ENCODE measurements at regions not wholly inside any gene's neighbourhood (a gene's known extent, or its start where the extent isn't known, plus 50 kb on each side); places are given as distances from the start of the nearest gene placed in this dataset.
"Not testable (repeated sequence)": the region's sequence is repeated elsewhere in the genome, so short reads cannot be mapped to it uniquely, and the experiment has no call there.

DNA sequence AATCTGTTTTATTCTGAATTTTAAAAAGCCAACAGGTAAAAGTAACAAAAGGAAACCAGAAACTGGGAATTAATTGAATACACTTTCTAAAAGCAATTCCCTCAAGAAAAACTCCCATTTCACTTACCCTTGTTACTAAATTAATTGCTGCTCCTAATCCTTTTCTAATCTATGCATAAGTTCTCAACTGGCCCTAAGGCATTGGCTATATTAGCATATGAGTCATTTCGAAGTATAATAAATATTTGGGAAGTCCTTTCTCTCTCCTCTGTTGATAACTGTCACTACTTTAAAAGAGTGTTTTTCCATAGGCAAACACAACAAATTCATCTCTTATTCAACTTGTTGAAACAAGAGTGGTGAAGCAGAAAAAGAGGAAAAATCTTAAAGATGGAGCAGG, 486.5 kb upstream of the HTR2C start:
- no peak overlapping the region for H3K4me3 ChIP-seq (ENCODE audit: low read depth, low read length)
- no peak overlapping the region for H2AFZ ChIP-seq (ENCODE audit: low read length, unreplicated experiment)
- no peak overlapping the region for H3K27ac ChIP-seq (ENCODE audit: low read depth, low read length)
- H3K4me1 ChIP-seq (ENCODE audit: control insufficient read depth, insufficient read depth, low read length, unreplicated experiment): no peaks in the 10 kb centered on the region
- no peaks in the 10 kb centered on the region for H3K79me2 ChIP-seq (ENCODE audit: control insufficient read depth, insufficient read depth, low read length, unreplicated experiment)
- H3K27me3 ChIP-seq (ENCODE audit: insufficient read depth, low read length): no peaks in the 10 kb centered on the region
- no peaks in the 10 kb centered on the region for H3K36me3 ChIP-seq (ENCODE audit: insufficient read depth, low read length)

- H3K27me3 ChIP-seq (ENCODE audit: insufficient read depth, low read length): no peaks in the 10 kb centered on the region
- H3K36me3 ChIP-seq (ENCODE audit: insufficient read depth, low read length): no peaks in the 10 kb centered on the region
- H3K27ac ChIP-seq (ENCODE audit: low read depth, low read length): no peak overlapping the region
- no peaks in the 10 kb centered on the region for H3K79me2 ChIP-seq (ENCODE audit: control insufficient read depth, insufficient read depth, low read length, unreplicated experiment)
- H3K4me3 ChIP-seq (ENCODE audit: low read depth, low read length): no peak overlapping the region
- no peak overlapping the region for H2AFZ ChIP-seq (ENCODE audit: low read length, unreplicated experiment)
- H3K4me1 ChIP-seq (ENCODE audit: control insufficient read depth, insufficient read depth, low read length, unreplicated experiment): no peaks in the 10 kb centered on the region
These were observed 488.1 kb upstream of the HTR2C start for GRCh38 chrX:114095789-114096188.

DNA sequence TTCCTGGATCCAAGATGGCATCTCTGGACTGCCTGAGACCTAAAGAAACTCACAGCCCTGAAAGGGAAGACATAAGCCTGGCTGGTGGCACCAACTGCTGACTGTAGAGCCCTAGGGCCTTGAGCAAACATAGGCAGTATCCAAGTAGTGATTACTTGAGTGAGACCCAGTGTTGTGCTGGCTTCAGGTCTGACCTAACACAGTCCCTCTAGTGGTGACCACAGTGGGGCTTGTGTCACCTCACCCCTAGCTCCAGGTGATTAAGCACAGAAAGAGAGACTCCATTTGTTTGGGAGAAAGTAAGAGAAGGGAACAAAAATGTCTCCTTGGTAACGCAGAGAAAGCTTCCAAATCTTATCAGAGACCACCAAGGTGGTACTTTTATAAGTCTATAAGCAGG, 496.3 kb upstream of the HTR2C start:
- no peak overlapping the region for H3K4me3 ChIP-seq (ENCODE audit: low read depth, low read length)
- no peaks in the 10 kb centered on the region for H3K27me3 ChIP-seq (ENCODE audit: insufficient read depth, low read length)
- H3K27ac ChIP-seq (ENCODE audit: low read depth, low read length): no peak overlapping the region
- no peaks in the 10 kb centered on the region for H3K36me3 ChIP-seq (ENCODE audit: insufficient read depth, low read length)
- no peaks in the 10 kb centered on the region for H3K4me1 ChIP-seq (ENCODE audit: control insufficient read depth, insufficient read depth, low read length, unreplicated experiment)
- no peak overlapping the region for H2AFZ ChIP-seq (ENCODE audit: low read length, unreplicated experiment)
- H3K79me2 ChIP-seq (ENCODE audit: control insufficient read depth, insufficient read depth, low read length, unreplicated experiment): no peaks in the 10 kb centered on the region

- Histone ChIP-seq H2AFZ (ENCODE audit: low read length, unreplicated experiment) (no peak overlapping the region), H3K4me1 (ENCODE audit: control insufficient read depth, insufficient read depth, low read length, unreplicated experiment) (no peaks in the 10 kb centered on the region), H3K27me3 (ENCODE audit: insufficient read depth, low read length) (no peaks in the 10 kb centered on the region), H3K36me3 (ENCODE audit: insufficient read depth, low read length) (no peaks in the 10 kb centered on the region), H3K27ac (ENCODE audit: low read depth, low read length) (no peak overlapping the region), H3K4me3 (ENCODE audit: low read depth, low read length) (no peak overlapping the region), H3K79me2 (ENCODE audit: control insufficient read depth, insufficient read depth, low read length, unreplicated experiment) (no peaks in the 10 kb centered on the region)
These were observed 506.1 kb upstream of the HTR2C start for GRCh38 chrX:114077773-114078172.

- H3K36me3 ChIP-seq (ENCODE audit: insufficient read depth, low read length): no peaks in the 10 kb centered on the region
- H2AFZ ChIP-seq (ENCODE audit: low read length, unreplicated experiment): no peak overlapping the region
- H3K4me1 ChIP-seq (ENCODE audit: control insufficient read depth, insufficient read depth, low read length, unreplicated experiment): no peaks in the 10 kb centered on the region
- no peaks in the 10 kb centered on the region for H3K79me2 ChIP-seq (ENCODE audit: control insufficient read depth, insufficient read depth, low read length, unreplicated experiment)
- no peak overlapping the region for H3K27ac ChIP-seq (ENCODE audit: low read depth, low read length)
- no peaks in the 10 kb centered on the region for H3K27me3 ChIP-seq (ENCODE audit: insufficient read depth, low read length)
- no peak overlapping the region for H3K4me3 ChIP-seq (ENCODE audit: low read depth, low read length)
These were observed 508.7 kb upstream of the HTR2C start for GRCh38 chrX:114075073-114075673.

DNA sequence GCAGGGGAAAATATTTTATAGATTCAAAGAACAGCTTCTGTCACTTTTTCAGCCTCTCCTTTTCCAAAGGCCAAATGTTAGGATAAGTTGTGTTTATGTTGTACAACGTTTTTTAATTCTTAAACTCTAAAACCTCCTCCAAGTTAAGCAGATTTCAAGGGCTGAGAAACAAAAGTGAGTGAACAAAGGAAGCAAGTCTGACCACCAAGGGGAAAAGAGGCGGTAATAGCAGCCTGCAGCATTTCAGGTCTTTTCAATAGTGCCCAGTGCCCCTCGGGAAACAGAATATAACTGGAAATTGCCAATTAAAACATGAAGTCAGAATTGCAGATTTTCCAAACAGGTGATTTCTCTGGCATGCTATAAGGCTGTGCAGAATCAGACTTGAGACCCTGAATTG, 510.0 kb upstream of the HTR2C start:
- H3K4me3 ChIP-seq (ENCODE audit: low read depth, low read length): no peak overlapping the region
- no peaks in the 10 kb centered on the region for H3K79me2 ChIP-seq (ENCODE audit: control insufficient read depth, insufficient read depth, low read length, unreplicated experiment)
- H2AFZ ChIP-seq (ENCODE audit: low read length, unreplicated experiment): no peak overlapping the region
- H3K4me1 ChIP-seq (ENCODE audit: control insufficient read depth, insufficient read depth, low read length, unreplicated experiment): no peaks in the 10 kb centered on the region
- no peaks in the 10 kb centered on the region for H3K27me3 ChIP-seq (ENCODE audit: insufficient read depth, low read length)
- H3K27ac ChIP-seq (ENCODE audit: low read depth, low read length): no peak overlapping the region
- H3K36me3 ChIP-seq (ENCODE audit: insufficient read depth, low read length): no peaks in the 10 kb centered on the region

GRCh38 chrX:114071412-114071811, 512.5 kb upstream of the HTR2C start:
- no peak overlapping the region for H2AFZ ChIP-seq (ENCODE audit: low read length, unreplicated experiment)
- no peaks in the 10 kb centered on the region for H3K36me3 ChIP-seq (ENCODE audit: insufficient read depth, low read length)
- H3K4me3 ChIP-seq (ENCODE audit: low read depth, low read length): no peak overlapping the region
- H3K4me1 ChIP-seq (ENCODE audit: control insufficient read depth, insufficient read depth, low read length, unreplicated experiment): no peaks in the 10 kb centered on the region
- H3K27ac ChIP-seq (ENCODE audit: low read depth, low read length): no peak overlapping the region
- no peaks in the 10 kb centered on the region for H3K27me3 ChIP-seq (ENCODE audit: insufficient read depth, low read length)
- no peaks in the 10 kb centered on the region for H3K79me2 ChIP-seq (ENCODE audit: control insufficient read depth, insufficient read depth, low read length, unreplicated experiment)

DNA sequence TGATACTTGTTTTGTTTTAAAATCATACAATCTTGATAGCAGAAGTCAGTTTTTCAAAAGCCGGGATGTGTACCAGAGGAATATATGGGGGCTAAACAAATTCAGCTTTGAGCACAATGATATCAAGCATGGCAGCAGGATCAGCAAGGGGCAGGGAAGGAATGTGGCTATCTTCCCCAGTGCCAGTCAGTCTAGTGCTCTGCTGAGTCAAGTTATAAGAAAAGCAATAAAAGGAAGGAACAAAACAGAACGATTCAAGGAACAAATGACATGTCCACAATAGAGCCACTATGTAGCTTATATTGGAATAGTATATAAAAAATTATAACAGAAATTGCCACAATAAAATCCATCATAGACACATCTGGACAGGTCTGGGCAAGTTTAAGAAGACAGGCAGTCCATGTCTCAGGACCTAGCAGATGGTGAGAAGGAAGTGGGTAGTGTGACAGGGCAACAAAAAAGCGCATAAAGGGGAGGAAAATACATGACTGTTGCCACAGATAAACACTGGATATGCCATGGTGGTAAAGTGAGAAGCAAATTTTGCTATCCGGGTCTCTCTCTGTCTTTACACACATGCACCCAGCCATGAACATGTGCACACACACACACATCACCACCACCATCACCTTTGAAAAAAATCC, 518.2 kb upstream of the HTR2C start:
- Histone ChIP-seq H3K27ac (ENCODE audit: low read depth, low read length) (no peak overlapping the region), H3K4me3 (ENCODE audit: low read depth, low read length) (no peak overlapping the region), H3K79me2 (ENCODE audit: control insufficient read depth, insufficient read depth, low read length, unreplicated experiment) (no peaks in the 10 kb centered on the region), H2AFZ (ENCODE audit: low read length, unreplicated experiment) (no peak overlapping the region), H3K27me3 (ENCODE audit: insufficient read depth, low read length) (no peaks in the 10 kb centered on the region), H3K4me1 (ENCODE audit: control insufficient read depth, insufficient read depth, low read length, unreplicated experiment) (no peaks in the 10 kb centered on the region), H3K36me3 (ENCODE audit: insufficient read depth, low read length) (no peaks in the 10 kb centered on the region)

- no peaks in the 10 kb centered on the region for H3K79me2 ChIP-seq (ENCODE audit: control insufficient read depth, insufficient read depth, low read length, unreplicated experiment)
- H3K4me3 ChIP-seq (ENCODE audit: low read depth, low read length): no peak overlapping the region
- H3K27me3 ChIP-seq (ENCODE audit: insufficient read depth, low read length): no peaks in the 10 kb centered on the region
- H3K4me1 ChIP-seq (ENCODE audit: control insufficient read depth, insufficient read depth, low read length, unreplicated experiment): no peaks in the 10 kb centered on the region
- H2AFZ ChIP-seq (ENCODE audit: low read length, unreplicated experiment): no peak overlapping the region
- no peak overlapping the region for H3K27ac ChIP-seq (ENCODE audit: low read depth, low read length)
- no peaks in the 10 kb centered on the region for H3K36me3 ChIP-seq (ENCODE audit: insufficient read depth, low read length)
These were observed 522.7 kb upstream of the HTR2C start for GRCh38 chrX:114061226-114061625.

DNA sequence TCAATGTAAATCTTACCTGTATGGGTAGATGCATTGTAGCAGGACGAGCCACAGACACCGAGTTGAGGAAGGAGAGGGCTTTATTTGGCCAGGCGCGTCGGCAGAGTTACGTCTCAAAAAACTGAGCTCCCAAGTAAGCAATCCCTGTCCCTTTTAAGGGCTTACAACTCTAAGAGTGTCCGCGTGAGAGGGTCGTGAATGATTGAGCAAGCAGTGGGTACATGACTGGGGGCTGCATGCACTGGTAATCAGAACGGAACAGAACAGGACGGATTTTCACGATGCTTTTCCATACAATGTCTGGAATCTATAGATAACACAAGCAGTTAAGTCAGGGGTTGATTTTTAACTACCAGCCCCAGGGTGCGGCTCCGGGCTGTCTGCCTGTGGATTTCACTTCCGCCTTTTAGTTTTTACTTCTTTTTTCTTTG, 524.9 kb upstream of the HTR2C start:
- Histone ChIP-seq H2AFZ (ENCODE audit: low read length, unreplicated experiment) (no peak overlapping the region), H3K79me2 (ENCODE audit: control insufficient read depth, insufficient read depth, low read length, unreplicated experiment) (no peaks in the 10 kb centered on the region), H3K27me3 (ENCODE audit: insufficient read depth, low read length) (no peaks in the 10 kb centered on the region), H3K4me3 (ENCODE audit: low read depth, low read length) (no peak overlapping the region), H3K36me3 (ENCODE audit: insufficient read depth, low read length) (no peaks in the 10 kb centered on the region), H3K27ac (ENCODE audit: low read depth, low read length) (no peak overlapping the region), H3K4me1 (ENCODE audit: control insufficient read depth, insufficient read depth, low read length, unreplicated experiment) (no peaks in the 10 kb centered on the region)

DNA sequence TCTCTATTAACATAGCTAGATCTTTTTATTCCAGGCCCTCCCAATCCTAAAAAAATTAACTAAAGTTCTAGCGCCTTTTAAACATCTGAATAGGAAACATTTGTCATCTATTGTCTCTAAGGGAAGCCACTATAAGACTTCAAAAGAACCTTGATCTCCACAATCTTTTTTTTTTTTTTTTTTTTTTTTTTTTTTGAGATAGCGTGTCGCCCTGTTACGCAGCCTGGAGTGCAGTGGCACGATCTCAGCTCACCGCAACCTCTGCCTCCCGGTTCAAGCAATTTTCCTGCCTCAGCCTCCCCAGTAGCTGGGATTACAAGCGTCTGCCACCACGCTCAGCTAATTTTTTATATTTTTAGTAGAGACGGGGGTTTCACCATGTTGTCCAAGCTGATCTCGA, 526.5 kb upstream of the HTR2C start:
- not testable (repeated sequence) for H3K36me3 ChIP-seq (ENCODE audit: insufficient read depth, low read length); H3K27me3 ChIP-seq (ENCODE audit: insufficient read depth, low read length); H3K79me2 ChIP-seq (ENCODE audit: control insufficient read depth, insufficient read depth, low read length, unreplicated experiment); H3K4me3 ChIP-seq (ENCODE audit: low read depth, low read length); H2AFZ ChIP-seq (ENCODE audit: low read length, unreplicated experiment); H3K27ac ChIP-seq (ENCODE audit: low read depth, low read length); H3K4me1 ChIP-seq (ENCODE audit: control insufficient read depth, insufficient read depth, low read length, unreplicated experiment)
